B cell (primary cell): ENCODE measurements at regions not wholly inside any gene's neighbourhood (a gene's known extent, or its start where the extent isn't known, plus 50 kb on each side); places are given as distances from the start of the nearest gene placed in this dataset.

Source experiments
- ATAC-seq: fragments of 200-7000 bp; cut with Tn5 transposase; one replicate; pipeline ENCODE4 v1.10.0; 2021; ENCODE audit warnings: low read depth, mild to moderate bottlenecking, moderate number of reproducible peaks, moderate library complexity
- CTCF ChIA-PET: fragments of 350-600 bp; sonication (Branson Sonifier 250); formaldehyde crosslinking; loops from one replicate; lab custom pipeline; 2021; ENCODE audit warnings: antibody characterized with exemption, inconsistent platforms; lab: Charles Lee
- POLR2A ChIA-PET: fragments of 350-600 bp; sonication (Branson Sonifier 250); formaldehyde crosslinking; loops from one replicate; lab custom pipeline; 2021; ENCODE audit warnings: antibody characterized with exemption; lab: Charles Lee
- DNase-seq: peaks from one replicate; pipeline ENCODE4 v3.0.0; 2013
- H2AFZ ChIP-seq: 2 replicates; pipeline ENCODE4 v1.6.1; 2012; ENCODE audit warnings: mild to moderate bottlenecking, low read depth, low read length; ENCODE audit not compliant: insufficient read depth, poor library complexity, severe bottlenecking
- H3K27ac ChIP-seq, 2 donors: 1 replicate in 1 of 2; 2 replicates in 1 of 2; pipeline ENCODE4 v1.5.1; 2012 to 2013; ENCODE audit warnings: low read length in 2 of 2, mild to moderate bottlenecking in 2 of 2, moderate library complexity in 1 of 2
- H3K27me3 ChIP-seq, 4 experiments: fragments of 200-600 bp in 1 of 4; sonication (generic) in 1 of 4; replicated peaks in 1 of 4; 1 replicate in 2 of 4; 2 replicates in 2 of 4; pipeline versions ENCODE4 v1.6.1 to v1.7.0; 2013 to 2016; ENCODE audit warnings: low read length in 3 of 4, mild to moderate bottlenecking in 2 of 4, mixed read lengths in 1 of 4, moderate library complexity in 1 of 4; ENCODE audit not compliant: insufficient read depth in 4 of 4, control insufficient read depth in 3 of 4; ENCODE audit errors: control extremely low read depth in 1 of 4
- H3K36me3 ChIP-seq, 2 experiments: replicated peaks in 1 of 2; 1 replicate in 1 of 2; 2 replicates in 1 of 2; pipeline versions ENCODE4 v1.6.1 to v1.7.1; 2013; ENCODE audit warnings: low read length in 1 of 2; ENCODE audit not compliant: insufficient read depth in 2 of 2, control insufficient read depth in 1 of 2; ENCODE audit errors: control extremely low read depth in 1 of 2, extremely low read depth in 1 of 2
- H3K4me1 ChIP-seq, 2 donors: fragments of 200-600 bp in 1 of 2; sonication (generic) in 1 of 2; 1 replicate in 1 of 2; 2 replicates in 1 of 2; pipeline versions ENCODE4 v1.5.1 to v1.6.1; 2013 to 2017; ENCODE audit warnings: low read length in 2 of 2; ENCODE audit not compliant: control insufficient read depth in 2 of 2, insufficient read depth in 2 of 2
- H3K4me2 ChIP-seq: replicated peaks from 2 replicates; pipeline ENCODE3; 2012; ENCODE audit warnings: mild to moderate bottlenecking, low read depth, low read length; ENCODE audit not compliant: poor library complexity, severe bottlenecking
- H3K4me3 ChIP-seq, 5 experiments: fragments of 200-600 bp in 1 of 5; sonication (generic) in 1 of 5; 1 replicate in 3 of 5; 2 replicates in 2 of 5; pipeline versions ENCODE4 v1.5.1 to v1.7.0; 2011 to 2016; ENCODE audit warnings: low read length in 4 of 5, mild to moderate bottlenecking in 4 of 5, low read depth in 2 of 5, control low read depth in 1 of 5, moderate library complexity in 1 of 5; ENCODE audit not compliant: insufficient read depth in 1 of 5; ENCODE audit errors: control extremely low read depth in 1 of 5, extremely low read depth in 1 of 5
- H3K79me2 ChIP-seq: fragments of 200-600 bp; sonication (generic); one replicate; pipeline ENCODE4 v1.6.0; 2016; ENCODE audit warnings: low read length; ENCODE audit not compliant: control insufficient read depth, insufficient read depth
- H3K9ac ChIP-seq: fragments of 200-600 bp; sonication (generic); 2 replicates; pipeline ENCODE4 v1.6.1; 2017; ENCODE audit warnings: mild to moderate bottlenecking, low read length, moderate library complexity
- H3K9me3 ChIP-seq, 3 donors: one replicate each; pipeline versions ENCODE4 v1.6.1 to v1.7.1; 2013; ENCODE audit warnings: low read length in 2 of 3; ENCODE audit not compliant: control insufficient read depth in 2 of 3, insufficient read depth in 1 of 3; ENCODE audit errors: control extremely low read depth in 1 of 3
- H4K20me1 ChIP-seq: 2 replicates; pipeline ENCODE4 v1.6.0; 2012; ENCODE audit warnings: mild to moderate bottlenecking, low read length; ENCODE audit not compliant: insufficient read depth, control insufficient read depth, poor library complexity, severe bottlenecking
- H3K27ac Mint-ChIP-seq: one replicate; pipeline ENCODE4 v1.8.0; 2021; ENCODE audit warnings: mixed read lengths
- H3K27me3 Mint-ChIP-seq: one replicate; pipeline ENCODE4 v1.8.0; 2021; ENCODE audit warnings: mixed read lengths
- H3K4me1 Mint-ChIP-seq: one replicate; pipeline ENCODE4 v1.8.0; 2021; ENCODE audit warnings: mixed read lengths
- H3K4me3 Mint-ChIP-seq: one replicate; pipeline ENCODE4 v1.8.0; 2021; ENCODE audit warnings: mixed read lengths
- H3K9me3 Mint-ChIP-seq: one replicate; pipeline ENCODE4 v1.8.0; 2022; ENCODE audit warnings: mixed read lengths; ENCODE audit not compliant: insufficient read depth
- CTCF ChIP-seq: fragments of 200-600 bp; IDR thresholded peaks from one replicate; pipeline ENCODE4 v1.8.0; 2022; ENCODE audit warnings: antibody characterized with exemption, mild to moderate bottlenecking
- EZH2 ChIP-seq: IDR thresholded peaks from 2 replicates; pipeline ENCODE4 v1.6.1; 2012; ENCODE audit warnings: borderline replicate concordance, low read depth, mild to moderate bottlenecking, moderate library complexity, low read length; ENCODE audit not compliant: insufficient read depth, poor library complexity, severe bottlenecking
- WGBS: methylation state at CpG from one replicate; pipeline ENCODE4 v1.1.5; 2013; ENCODE audit warnings: missing lambda C conversion rate; ENCODE audit not compliant: insufficient coverage; 5-methylcytosine and 5-hydroxymethylcytosine counted together
- intact Hi-C: fragments of 100-400 bp; cut with micrococcal nuclease; formaldehyde crosslinking; loops from one replicate; pipeline ENCODE4 v1.10.0; 2022

- ATAC-seq: no peak
These were observed 245.9 kb downstream of the DLL1 start for GRCh38 chr6:170044836-170045562.

More at GRCh38 chr6:170044836-170045562, 245.9 kb downstream of the DLL1 start:
- peaks cover 0 to 3% (median 0%) of the 10 kb centered on the region in 3 donors for H3K9me3 ChIP-seq
- H2AFZ ChIP-seq: no peak overlapping the region
- Mint-ChIP-seq H3K27me3 (peaks cover 12% of the 10 kb centered on the region), H3K27ac (no peak overlapping the region), H3K9me3 (no peaks in the 10 kb centered on the region), H3K4me3 (no peak overlapping the region), H3K4me1 (no peaks in the 10 kb centered on the region)
- H3K4me2 ChIP-seq: no peak overlapping the region
- H3K79me2 ChIP-seq: no peaks in the 10 kb centered on the region
- H3K27ac ChIP-seq: no peak overlapping the region
- intact Hi-C loops: no loop called here
- TF ChIP-seq CTCF: no peak
- no peak for TF ChIP-seq EZH2
- no peak for DNase-seq
- no peak overlapping the region for H3K9ac ChIP-seq
- no peak overlapping the region for H3K4me3 ChIP-seq
- 91% methylated on average over 12 of the region's 13 CpGs for WGBS
- H3K36me3 ChIP-seq: no peaks in the 10 kb centered on the region
- H4K20me1 ChIP-seq: no peaks in the 10 kb centered on the region
- no peaks in the 10 kb centered on the region for H3K4me1 ChIP-seq
- no peaks in the 10 kb centered on the region for H3K27me3 ChIP-seq
- ChIA-PET CTCF (no interaction called here), POLR2A (no interaction called here)
